ENCODE measurements at regions not wholly inside any gene's neighbourhood (a gene's known extent, or its start where the extent isn't known, plus 50 kb on each side); places are given as distances from the start of the nearest gene placed in this dataset.
"Not testable (repeated sequence)": the region's sequence is repeated elsewhere in the genome, so short reads cannot be mapped to it uniquely, and the experiment has no call there.

DNA sequence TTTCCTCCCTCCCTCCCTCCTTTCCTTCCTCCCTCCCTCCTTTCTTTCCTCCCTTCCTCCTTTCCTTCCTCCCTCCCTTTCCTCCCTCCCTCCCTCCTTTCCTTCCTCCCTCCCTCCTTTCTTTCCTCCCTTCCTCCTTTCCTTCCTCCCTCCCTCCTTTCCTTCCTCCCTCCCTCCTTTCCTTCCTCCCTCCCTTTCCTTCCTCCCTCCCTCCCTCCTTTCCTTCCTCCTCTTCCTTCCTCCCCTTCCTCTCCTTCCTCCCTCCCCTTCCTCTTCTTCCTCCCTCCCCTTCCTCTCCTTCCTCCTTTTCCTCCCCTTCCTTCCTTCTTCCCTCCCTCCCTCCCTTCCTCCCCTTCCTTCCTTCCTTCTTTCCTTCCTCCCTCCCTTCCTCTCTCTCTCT lies 748.5 kb downstream of the EPHA4 start:
- ATAC-seq; intact Hi-C loops (cut with DNase I); DNase-seq (ENCODE audit: low spot score): not testable (repeated sequence)

DNA sequence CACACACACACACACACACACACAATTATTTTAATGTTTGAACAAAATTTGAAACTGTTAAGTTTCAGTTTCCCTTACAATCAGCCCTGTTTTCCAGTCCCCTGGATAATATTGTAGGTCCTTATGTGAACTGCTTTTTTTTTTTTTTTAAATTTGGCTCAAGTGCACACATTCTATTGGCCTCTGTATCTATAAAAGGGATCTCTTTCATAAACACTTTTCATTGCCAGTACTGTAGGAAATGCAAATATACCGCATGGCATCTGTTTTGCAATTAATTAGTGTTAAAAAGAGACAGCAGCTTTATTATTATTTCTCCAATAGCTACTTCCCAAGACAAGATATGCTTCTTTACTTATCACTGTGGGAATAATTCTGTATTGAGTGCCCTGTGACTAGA lies 738.7 kb downstream of the EPHA4 start:
- intact Hi-C loops (cut with DNase I): no loop called here
- ATAC-seq (no peak), DNase-seq (ENCODE audit: low spot score) (no peak)

DNA sequence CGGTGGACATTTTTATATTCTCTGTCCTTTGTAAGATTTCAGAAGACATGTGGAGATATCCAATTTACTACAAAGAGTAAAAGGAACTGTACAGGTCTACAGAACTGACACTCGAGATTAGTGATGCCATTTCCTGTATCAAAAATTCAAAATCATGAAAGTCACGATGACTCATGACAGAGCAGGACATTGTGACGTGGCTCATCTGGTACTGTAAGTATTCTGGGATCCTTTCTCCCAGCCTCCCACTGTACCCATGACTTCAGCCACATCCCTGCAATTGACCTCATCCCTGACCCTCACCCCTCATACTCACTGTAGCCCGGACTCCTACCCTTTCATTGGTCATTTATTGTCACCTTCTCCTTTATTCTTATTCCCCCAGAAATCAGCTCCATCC lies 736.5 kb downstream of the EPHA4 start:
- ATAC-seq (no peak), DNase-seq (ENCODE audit: low spot score) (no peak)
- intact Hi-C loops (cut with DNase I): no loop called here

DNA sequence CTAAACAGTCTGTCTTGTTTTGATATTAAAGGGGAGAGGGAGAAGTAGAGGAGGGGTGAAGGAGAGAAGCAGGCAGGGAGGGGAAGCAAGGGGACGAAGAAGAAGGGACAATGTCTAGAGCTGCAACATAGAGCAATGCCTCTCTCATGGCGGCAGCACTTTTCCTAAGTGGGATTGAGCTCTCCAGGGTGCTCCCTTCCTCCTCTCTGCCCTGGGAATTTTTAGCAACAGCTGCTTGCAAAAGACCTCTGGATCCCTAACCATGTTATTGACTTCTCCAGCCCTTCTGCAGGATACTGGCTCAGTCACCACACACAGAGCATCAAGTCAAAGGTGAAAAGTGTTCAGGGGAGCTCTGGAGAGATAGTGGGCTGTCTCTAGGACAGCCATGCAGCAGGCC lies 734.9 kb downstream of the EPHA4 start:
- ATAC-seq (no peak), DNase-seq (ENCODE audit: low spot score) (no peak)
- intact Hi-C loops (cut with DNase I): no loop called here

DNA sequence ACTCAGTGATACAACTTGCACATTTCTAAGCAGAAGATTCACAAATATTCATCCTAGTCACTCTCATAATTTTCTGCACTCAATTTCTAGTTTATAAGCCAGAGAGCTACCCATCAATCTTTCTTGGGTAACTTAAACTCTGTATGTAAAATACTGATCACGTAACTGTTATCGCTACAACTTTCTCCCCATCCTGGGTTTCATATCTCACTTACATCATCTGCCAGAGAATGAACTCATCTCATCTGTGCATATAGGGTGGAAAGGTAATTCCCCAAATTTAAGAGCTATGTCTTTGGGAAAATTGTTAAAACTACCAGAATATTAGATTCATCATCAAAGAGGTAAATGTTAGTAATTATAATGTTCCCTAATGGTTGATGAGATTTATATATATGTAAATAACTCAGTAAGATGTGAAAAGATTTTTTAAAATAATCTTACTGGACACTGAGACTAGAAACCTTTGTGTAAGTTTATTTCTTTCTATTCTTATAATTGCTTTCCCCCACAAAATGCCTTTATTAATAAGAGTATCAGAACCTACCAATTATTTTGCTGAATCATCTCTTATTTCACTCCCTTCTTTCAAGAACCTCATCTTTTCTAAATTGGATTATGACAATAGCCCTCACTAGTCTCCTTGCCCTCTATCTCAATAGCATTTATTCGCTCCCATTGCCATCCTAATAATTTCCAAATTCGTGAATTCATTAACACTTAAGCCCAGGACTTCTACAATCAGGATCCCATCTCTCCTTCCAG lies 729.0 kb downstream of the EPHA4 start:
- intact Hi-C loops (cut with DNase I): no loop called here
- ATAC-seq (no peak), DNase-seq (ENCODE audit: low spot score) (no peak)

DNA sequence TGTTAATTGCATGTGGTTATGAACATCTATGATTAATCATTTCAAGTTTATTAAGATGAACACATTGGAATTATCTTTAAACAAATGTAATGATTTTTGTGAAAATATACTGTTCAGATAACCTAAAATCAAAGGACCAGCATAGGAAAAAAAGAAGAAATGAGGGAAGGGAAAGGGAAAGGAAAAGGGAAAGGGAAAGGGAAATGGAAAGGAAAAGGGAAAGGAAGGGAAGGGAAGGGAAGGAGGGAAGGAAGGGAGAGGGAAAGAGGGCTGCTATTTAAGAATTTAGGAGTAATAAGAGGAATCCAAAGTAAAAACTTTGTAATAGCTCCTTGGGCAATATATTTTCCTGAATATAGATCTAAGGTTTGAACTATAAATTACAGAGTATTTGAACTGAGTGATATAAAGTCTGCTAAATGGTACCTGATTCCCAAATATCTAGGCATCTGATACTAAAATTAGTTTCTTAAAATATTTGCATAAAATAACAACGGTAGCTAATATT lies 726.3 kb downstream of the EPHA4 start:
- no peak for ATAC-seq
- intact Hi-C loops (cut with DNase I): no loop called here
- no peak for DNase-seq (ENCODE audit: low spot score)

DNA sequence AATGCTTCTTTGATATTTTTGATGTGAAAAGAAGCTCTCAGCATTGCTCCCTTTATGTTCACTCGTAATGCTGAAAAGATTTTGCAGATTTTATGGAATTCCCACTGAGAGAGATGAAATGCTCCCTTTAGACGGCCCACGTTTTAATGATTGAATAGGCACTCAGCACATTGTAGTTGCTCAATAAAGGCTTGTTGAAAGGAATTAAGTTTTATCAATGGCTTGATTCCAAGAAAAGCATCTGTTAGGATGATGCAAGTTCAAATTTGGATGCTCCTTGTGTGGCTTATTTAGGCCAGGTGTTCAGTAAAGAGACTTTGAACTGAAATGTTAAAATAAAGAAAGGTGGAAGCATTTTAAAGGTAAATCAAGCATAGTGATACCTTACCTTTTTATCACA lies 725.1 kb downstream of the EPHA4 start:
- ATAC-seq (no peak), DNase-seq (ENCODE audit: low spot score) (no peak)
- intact Hi-C loops (cut with DNase I): no loop called here

DNA sequence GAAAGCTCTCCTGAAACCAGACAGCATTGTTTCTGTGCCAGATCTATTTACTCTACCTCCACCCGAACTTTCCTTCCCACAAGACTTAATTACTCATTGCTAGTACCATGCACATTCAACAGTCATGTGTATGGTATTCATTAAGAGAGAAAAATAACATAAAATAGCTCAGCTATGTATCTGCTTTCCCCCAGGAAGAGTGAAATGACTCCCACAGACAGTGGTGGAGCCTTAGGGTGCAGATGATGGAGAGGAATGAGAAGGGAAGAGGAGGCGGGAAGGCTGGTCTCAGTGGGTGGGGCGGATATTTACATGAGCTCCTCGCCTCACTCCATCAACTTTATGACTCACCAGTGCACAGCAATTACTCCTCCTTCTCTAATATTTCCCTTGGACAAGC lies 724.5 kb downstream of the EPHA4 start:
- DNase-seq (ENCODE audit: low spot score) (no peak), ATAC-seq (no peak)
- intact Hi-C loops (cut with DNase I): no loop called here

DNA sequence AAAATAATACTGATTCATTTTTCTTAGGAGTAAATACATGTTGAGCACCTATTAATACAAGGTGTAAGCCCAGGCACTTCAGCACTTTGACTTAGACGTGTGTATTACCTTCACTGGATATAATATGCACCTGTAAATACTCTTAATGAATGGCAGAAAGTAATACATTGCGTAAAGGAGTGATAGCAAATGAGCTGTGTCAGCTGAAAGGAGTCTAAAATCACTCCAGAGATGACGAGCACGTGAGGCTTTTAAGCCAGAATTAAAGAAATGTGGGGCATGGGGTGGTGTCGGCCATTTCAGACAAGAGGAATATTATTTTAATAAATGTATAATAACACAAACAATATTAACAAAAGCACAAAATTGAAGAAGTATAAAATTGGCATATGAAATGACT lies 722.7 kb downstream of the EPHA4 start:
- intact Hi-C loops (cut with DNase I): no loop called here
- no peak for ATAC-seq
- DNase-seq (ENCODE audit: low spot score): no peak

DNA sequence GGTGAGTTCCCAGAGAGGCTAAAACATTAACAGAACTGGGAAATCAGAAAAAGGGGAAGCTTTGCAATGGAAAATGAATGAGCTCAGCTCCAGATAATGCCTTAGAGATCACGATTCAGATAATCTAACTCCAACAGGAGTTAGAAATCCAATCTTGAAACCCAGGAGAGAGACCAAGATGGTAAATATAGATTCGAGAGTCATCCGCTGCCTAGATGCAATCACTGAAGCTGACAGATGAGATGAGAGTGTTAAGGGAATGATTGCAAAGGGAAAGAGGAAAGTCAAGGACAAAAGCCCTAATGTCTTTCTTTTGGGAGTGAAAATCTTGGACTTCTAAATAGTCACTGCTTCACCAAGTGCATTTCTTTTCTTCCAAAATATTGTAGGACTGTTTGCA lies 722.0 kb downstream of the EPHA4 start:
- intact Hi-C loops (cut with DNase I): no loop called here
- ATAC-seq: no peak
- no peak for DNase-seq (ENCODE audit: low spot score)

DNA sequence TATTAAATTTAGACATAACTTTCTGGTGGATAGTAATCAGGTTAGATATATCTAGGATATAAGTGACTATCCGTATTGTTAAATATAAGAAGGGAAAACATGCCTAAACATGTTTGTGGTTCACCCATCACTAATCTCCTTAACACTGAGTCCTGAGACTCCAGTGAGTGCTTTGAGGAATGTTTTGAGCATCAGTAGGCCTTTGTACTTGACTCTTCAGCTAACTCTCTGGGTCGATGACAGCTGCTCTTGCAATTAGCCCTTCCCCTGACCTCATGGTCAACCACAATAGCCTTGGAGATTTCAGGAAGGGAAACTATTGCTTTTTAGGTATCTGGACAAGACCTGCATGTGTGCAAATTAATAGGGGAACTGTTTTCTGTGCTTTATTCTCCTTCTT lies 716.8 kb downstream of the EPHA4 start:
- peak; percentile 28 for ATAC-seq
- intact Hi-C loops (cut with DNase I): no loop called here
- no peak for DNase-seq (ENCODE audit: low spot score)

DNA sequence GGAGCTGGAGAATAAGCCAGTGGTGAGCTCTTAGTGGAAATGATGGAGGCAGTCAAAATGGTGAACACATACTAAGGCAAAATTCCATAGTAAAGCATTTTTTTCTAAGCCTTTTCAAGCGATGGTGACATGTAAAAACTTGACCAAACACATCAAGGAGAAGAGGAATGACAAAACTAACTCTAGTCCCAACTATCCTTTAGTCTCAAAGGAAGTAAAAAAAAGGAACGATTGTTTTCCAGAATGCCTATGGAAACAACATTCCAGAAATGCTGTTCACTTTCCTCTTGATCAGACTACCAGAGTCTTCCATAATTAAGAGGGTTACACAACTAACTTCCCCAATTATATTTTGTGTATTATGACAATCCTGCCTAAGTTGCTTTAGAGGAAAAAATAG lies 715.6 kb downstream of the EPHA4 start:
- ATAC-seq (no peak), DNase-seq (ENCODE audit: low spot score) (no peak)
- intact Hi-C loops (cut with DNase I): no loop called here

DNA sequence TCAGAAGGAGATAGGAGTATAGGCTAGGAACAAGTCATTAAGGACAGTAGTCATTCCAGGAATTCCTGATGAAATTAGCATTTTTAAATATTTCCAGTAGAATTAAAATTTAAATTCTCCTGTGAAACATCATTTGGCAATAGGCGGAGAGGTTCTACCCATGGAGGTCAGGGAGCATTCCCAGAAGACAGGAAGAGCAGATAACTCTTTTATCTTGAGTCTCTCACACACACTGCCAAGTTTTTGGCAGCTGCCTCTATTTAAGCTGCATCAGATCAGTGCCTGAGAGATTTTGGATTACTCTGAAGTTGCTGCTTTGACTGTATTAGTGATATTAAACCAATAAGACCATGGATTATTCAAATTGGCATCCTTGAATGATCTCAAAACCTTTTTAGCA lies 714.7 kb downstream of the EPHA4 start:
- ATAC-seq (no peak), DNase-seq (ENCODE audit: low spot score) (no peak)
- intact Hi-C loops (cut with DNase I): no loop called here

DNA sequence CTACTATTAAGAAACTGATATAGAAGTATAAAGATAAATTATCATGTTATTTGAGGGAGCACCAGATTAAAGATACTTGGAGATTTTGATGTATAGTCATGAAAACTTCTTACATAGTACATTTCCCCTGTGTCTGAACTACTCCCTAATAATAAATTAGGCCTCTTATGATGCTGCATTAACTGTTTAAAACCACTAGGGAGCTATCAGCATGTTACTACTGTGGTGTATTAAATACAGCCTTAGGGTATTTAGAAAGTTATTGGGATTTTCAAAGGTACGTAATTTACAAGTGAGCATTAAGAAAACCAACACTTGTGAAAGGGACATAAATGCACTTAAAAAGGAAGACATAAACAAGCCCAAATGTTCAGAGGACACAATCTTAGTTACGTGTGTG lies 714.0 kb downstream of the EPHA4 start:
- intact Hi-C loops (cut with DNase I): no loop called here

DNA sequence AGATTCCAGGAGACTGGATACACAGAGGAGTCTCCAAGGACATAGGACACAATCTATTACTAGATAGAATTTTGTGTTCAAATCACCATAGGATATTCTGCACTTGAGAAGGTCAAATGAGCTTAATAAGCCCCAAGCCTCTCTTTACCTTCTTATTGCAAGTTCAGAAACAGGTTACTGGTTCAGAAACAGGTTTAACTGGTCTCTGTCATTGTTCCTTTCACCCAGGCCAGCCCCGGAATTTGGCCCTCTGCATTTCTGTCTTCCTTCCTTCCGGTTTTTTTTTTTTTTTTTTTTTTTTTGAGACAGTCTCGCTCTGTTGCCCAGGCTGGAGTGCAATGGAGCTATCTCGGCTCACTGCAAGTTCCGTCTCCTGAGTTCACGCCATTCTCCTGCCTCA lies 700.2 kb downstream of the EPHA4 start:
- intact Hi-C loops (cut with DNase I): no loop called here
- DNase-seq (ENCODE audit: low spot score) (no peak), ATAC-seq (no peak)

More for the DNA sequence above, 714.0 kb downstream of the EPHA4 start:
- DNase-seq (ENCODE audit: low spot score) (no peak), ATAC-seq (no peak)

DNA sequence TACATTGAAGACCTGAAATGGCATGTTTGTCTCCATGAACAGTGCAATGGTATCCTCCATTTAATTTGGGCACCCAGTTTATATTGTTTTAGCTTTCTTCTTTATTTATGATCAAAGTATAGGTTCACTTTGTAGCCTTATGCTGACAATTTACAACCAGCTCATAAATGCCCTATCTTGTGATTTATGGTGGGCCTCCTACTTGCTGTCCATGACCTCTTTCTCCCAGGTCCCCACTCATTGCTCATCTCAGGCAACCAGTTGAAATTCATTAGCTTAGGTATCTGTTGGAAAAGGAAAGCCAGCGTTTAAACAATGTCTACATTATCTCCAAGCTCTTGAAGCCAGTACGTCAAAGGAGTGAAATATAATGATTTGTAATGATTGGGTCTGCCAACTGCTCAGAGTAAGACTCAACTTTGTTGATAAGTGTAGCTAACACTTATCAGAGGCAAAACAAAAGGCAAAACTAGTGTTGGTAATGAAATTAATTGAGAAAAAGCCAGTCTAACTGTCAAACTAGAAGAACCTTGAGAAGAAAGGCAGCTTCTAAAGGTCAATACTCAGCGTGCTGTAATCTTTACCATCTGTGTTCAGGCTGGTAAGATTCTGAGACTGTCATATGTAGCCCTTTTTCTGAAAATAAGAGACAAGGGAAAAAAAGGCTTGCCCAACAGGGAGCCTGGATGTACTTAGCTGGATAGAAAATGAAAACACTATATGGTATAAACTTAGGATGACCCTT lies 695.9 kb downstream of the EPHA4 start:
- intact Hi-C loops (cut with DNase I): no loop called here
- no peak for DNase-seq (ENCODE audit: low spot score)
- ATAC-seq: no peak

DNA sequence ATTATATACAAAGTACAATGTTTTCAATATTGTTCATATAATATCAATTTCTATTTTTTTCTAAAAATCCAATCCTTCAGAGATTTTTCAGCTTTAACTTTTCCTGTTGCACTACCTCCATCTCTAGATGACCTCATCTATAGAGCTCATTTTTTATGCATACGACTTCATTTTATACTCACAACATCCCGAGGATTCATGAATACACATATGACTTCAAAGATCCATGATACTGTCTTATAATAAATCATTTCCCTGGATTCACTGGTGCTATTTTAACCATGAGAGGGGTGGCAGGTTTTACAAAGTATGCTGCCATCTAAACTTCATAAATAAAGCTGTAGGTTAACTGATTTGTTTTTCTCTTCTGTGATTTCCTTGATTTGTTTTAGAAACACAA lies 694.6 kb downstream of the EPHA4 start:
- intact Hi-C loops (cut with DNase I): no loop called here
- ATAC-seq (no peak), DNase-seq (ENCODE audit: low spot score) (no peak)

DNA sequence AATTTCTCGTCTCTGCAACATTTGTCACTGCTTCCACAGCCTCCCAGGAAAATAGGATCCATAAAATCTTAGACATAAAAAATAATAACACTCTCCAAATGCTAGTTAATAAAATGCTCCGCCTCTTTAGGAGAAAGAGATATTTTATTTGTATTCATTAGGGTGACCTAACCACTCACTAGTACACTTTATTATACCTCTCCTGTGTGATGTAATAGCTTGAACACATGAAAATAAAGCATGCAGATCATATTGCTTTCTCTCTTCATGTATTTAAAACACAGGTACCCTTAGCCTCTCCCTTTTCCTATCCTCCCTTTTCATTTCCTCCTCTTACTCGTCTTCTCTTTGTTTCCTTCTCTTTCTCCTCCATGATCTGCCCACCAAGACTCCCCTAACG lies 694.2 kb downstream of the EPHA4 start:
- intact Hi-C loops (cut with DNase I): no loop called here
- DNase-seq (ENCODE audit: low spot score): no peak
- ATAC-seq: no peak

DNA sequence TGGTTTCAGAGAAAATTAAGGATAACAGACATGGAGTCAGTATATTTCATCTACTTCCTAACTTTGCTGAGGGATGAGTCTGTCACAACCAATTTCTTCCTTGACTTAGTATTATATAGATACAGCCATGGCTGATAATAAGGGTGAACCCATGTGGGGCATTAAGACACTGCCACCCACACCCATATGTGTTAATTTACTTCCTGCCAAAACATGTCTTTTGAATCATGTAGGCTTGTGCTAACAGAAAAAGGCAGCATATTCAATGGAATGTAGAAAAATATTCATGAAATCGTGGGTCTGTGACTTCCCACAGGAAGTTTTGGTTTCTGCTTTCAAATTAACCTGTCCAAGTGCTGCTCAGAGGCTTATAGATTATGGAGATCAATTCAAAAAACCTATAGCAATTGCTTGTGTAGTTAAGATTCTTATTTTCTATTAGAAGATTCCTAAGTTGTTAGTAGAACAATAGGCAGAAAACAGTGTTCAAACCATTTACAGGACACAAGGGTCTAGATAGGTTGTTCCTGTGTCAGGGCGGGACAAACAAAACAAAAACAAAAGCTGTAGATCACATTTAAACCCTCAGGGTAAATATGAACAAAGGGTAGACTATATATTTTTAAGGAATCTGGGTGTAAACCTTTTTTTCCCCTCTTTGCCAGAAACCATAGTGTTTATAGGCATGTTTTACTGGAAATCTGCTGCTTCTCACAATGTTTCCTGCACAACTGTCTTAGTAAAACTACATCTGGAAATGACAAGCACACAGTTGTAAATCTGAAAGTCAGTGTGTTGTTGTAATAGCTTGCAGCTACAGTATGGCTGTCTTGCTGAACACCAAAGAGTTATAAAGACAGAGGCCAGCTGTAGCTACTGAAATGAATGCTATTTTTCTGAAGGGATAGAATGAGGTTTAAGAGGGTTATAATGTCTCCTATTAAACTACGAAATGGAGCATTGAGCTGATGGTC lies 691.2 kb downstream of the EPHA4 start:
- intact Hi-C loops (cut with DNase I): no loop called here
- DNase-seq (ENCODE audit: low spot score) (no peak), ATAC-seq (no peak)

DNA sequence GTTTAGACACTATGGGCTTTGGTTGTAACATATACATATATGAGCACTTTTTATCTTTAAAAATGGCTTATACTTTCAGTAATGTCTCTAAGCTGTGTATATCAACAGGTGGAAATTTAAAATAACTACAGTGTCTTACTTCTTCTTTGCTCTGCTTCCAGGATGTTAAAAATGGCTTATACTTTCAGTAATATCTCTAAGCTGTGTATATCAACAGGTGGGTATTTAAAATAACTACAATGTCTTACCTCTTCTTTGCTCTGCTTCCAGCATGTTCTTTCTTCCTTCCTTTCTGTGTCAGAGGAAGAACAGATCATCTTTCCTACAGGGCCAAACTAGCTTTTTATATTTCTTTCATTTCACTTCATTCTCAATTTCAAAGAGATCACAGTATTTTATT lies 689.6 kb downstream of the EPHA4 start:
- DNase-seq (ENCODE audit: low spot score) (no peak), ATAC-seq (no peak)
- intact Hi-C loops (cut with DNase I): no loop called here
